HUDEP-2 (cell line): ENCODE measurements at regions not wholly inside any gene's neighbourhood (a gene's known extent, or its start where the extent isn't known, plus 50 kb on each side); places are given as distances from the start of the nearest gene placed in this dataset.

Experiments
- DNase-seq, 76 experiments: peaks; one replicate each; lab custom pipeline; 2025; ENCODE audit not compliant: unreplicated experiment in 76 of 76; lab: John Stamatoyannopoulos, UW

DNA sequence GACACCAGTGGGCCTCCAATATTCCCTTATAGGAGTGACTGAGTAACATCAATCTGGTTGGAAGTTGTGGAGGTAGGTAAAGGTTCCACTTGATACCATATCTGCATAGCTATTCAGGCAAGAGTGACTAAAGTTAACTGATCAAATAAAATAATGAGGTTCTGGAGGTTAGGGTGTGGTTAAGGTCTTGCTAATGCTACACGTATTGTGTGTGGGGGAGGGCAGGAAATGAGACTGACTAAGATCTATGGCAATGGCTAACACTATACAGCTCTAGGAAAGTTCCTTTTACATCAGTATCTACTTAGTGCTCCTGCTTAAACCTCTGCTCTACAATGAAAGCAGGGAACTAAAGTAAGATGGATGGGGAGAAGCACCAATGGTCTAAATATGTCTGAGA is 149.1 kb upstream of the MGAT5 start:
- no peak for DNase-seq

DNA sequence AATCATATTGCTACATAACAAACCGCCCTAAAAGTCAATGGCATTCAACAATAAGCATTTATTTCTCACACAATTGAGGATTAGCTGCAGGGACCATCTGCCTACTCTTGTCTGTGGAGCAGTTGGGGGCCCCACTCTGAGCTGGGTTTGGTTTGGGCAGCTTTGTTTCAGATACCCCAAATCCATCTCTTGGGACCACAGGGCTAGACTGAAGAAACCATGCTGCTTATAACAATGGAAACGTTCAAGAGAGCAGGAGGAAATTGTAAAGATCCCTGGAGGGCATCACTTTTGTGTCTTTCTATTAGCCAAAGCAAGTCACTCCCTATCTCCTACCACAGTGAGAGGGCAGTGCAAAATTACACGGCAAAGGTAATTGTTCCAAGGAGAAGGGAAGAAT is 146.5 kb upstream of the MGAT5 start:
- no peak for DNase-seq

DNA sequence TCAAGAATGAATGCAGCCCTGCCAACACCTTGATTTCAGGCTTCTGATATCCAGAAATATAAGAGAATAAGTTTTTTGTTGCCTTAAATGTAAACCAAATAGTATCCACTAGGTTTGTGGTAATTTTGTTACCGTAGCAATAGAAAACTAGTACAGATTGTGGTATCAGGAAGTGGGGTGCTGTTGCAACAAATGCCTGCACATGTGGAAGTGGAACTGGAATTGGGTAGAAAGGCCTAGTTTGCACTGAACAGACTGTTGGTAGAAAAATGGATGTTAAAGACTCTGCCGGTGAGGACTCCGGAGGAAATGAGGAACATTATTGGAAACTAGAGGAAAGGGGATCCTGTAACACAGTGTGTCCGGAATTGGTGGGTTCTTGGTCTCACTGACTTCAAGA is 145.8 kb upstream of the MGAT5 start:
- no peak for DNase-seq

DNA sequence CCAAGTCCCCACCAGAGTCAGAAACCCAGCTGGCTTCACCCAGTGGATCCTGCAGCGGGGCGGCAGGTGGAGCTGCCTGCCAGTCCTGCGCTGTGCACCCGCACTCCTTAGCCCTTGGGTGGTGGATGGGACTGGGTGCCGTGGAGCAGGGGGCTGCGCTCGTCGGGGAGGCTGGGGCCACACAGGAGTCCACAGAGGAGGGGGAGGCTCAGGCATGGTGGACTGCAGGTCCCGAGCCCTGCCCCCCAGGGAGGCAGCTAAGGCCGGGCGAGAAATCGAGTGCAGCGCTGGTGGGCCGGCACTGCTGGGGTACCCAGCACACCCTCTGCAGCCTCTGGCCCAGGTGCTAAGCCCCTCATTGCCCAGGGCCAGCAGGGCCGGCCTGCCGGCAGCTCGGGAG is 144.6 kb upstream of the MGAT5 start:
- DNase-seq, result no peak

DNA sequence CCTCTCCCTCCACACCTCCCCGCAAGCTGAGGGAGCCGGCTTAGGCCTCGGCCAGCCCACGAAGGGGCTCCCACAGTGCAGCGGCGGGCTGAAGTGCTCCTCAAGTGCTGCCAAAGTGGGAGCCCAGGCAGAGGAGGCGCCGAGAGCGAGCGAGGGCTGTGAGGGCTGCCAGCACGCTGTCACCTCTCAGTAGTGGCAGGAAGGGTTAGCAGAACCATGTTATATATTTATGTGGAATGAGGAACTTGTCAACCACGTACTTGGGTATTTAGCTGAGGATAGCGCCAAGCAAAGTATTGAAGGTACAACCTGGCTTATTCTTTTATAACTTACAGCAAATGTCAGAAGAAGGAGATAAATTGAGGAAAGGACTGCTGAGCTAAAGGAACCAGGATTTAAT is 144.1 kb upstream of the MGAT5 start:
- DNase-seq, result no peak

DNA sequence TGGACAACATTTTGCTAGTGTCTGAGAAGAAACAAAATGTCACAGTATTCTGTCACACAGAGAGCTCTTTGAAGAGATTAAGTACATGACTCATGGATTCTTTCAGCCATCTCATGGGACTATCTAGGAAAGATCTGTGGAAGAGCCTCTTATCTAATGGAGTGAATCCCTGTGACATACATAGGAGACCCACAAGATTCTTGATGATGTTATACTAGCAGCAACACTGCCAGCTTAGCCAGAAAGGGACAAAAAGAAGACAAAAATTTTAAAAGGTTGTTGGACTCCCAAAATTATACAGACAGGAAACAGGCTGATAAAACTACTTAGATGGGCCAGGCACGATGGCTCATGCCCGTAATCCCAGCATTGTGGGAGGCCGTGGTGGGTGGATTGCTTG is 143.3 kb upstream of the MGAT5 start:
- no peak for DNase-seq

DNA sequence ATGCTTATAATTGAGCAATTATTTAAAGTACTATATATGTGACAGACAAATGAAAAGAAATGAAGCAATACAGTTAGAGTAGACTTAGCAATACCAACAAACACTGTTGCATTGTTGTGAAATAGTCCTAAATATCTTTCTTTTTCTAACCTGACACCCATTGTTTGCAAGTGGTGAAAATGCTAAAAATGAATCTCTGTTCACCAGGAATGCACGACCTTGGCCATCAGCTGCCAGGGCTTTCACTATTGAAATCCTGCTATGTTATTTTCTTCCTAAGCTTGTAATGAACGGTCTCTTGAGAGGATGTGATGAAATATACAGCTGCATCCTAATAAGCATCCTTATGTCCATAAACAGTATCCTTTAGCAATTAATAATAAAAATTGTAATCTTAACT is 136.2 kb upstream of the MGAT5 start:
- no peak for DNase-seq

DNA sequence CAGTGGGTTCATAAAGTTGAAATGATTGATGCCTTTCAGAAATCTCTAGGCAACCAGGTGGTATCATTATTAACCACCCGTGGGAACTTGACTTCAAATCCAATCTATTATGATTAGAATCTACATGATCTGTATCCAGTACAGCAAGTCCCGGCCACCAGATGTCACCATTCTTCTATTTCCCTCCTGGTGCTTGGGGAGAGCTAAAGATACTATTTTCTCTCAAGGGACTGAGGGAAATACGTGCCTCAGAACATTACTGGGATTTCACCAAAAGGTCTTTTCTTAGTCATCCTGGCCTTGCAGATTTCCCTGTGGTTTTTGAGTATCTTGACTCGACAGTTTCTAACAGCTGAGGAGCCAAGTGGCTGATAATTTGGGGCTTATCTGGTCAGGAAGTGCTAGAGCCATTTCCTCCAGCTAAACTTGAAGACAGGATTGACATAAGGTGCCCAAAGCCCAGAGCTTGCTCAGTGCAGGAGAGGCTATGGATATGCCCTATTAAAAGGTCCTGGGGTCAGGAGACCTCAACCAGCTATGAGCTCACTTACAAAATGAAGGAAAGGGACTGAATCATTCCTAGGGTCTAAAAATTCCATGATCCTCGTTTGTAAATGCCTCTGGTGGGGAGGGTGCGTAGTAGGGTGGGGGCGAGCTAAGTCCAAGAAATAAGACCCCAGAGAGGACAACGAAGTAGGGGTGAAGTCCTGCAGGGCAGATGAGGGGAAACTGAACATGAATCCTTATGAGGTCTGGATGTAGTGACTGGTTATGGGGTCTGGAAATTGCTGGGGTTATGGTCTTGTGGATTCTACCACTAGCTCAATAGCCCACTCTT is 135.4 kb upstream of the MGAT5 start:
- DNase-seq, result peak in 73 of 76 experiments; percentile 2 to 93 (median 51)

DNA sequence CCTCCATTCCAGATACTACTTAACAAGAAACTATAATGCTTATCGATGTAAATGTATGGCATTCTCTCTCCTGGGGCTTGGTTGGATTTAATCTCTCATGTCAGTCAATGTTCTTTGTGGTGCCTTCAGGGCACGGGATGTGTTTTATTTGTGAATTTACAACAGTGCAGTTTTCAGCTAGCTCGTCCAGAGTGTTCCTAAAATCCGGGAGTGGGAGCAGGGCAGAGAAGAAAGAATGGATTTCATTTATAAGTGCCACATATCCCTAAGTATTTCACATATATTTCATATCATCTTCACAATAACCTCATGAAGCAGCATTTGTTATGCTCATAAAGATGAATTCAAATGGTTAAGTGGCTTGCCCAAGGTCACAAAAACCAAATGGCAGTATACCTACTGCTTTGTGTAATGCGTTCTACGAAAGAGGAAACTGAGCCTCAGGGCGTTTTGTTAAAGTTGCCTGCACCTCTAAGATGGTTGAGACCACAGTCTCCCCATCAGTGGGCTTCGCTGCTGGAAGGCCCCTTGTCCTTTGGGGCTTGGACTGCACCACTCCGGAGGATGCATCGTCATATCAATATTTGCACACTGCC is 134.7 kb upstream of the MGAT5 start:
- peak in 1 of 76 experiments; percentile 37 for DNase-seq

DNA sequence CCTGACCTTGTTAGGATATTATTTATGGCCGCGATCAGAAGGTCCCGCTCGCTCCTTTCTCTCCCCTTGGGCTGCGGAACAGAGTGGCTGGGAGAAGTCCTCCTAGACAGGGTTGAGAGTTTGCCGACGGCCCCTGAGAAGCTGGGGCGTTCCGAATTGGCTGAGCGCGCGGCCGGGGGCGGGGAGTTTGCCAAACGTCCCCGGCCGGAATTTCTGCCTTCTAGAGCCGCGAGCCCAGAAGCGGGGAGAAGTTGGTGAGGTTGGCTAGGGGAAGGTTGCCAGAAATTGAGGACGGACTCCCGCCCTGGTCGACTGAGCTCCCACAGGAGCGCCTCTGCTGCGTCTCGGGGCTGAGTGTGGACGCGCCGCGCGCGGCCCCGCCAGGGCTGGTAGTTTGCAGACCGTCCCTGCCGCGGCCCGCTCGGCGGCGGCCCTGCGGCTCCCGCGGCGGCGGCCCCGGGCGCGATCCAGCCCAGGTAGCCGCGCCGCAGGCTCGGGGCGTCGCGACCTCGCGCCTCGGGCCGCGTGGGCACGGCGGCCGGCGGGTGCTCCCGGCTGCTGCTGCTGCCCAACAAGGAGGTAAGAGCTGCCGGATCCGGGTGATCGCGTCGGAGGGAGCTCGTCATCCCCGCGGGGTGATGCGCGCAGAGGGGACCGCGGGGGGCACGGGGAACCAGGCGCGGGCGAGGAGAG is 134.0 kb upstream of the MGAT5 start:
- DNase-seq, result peak in 75 of 76 experiments; percentile 2 to 86 (median 58)

DNA sequence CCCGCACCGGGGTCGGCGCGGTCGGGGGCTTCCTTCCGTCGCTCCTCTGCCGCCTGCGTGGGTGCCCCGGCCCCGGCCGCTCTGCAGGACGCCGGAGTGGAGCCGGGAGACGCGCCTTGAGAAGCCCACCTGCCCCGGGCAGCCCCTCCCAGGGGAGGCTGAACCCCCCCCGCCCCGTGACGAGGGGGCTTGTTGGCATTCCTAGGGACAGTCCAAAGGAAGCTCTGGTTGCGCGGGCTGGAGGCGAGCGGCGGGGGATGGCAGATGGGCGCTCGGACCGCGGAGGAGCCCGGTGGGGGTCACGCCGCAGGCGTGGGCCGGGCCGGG is 133.5 kb upstream of the MGAT5 start:
- no peak for DNase-seq

DNA sequence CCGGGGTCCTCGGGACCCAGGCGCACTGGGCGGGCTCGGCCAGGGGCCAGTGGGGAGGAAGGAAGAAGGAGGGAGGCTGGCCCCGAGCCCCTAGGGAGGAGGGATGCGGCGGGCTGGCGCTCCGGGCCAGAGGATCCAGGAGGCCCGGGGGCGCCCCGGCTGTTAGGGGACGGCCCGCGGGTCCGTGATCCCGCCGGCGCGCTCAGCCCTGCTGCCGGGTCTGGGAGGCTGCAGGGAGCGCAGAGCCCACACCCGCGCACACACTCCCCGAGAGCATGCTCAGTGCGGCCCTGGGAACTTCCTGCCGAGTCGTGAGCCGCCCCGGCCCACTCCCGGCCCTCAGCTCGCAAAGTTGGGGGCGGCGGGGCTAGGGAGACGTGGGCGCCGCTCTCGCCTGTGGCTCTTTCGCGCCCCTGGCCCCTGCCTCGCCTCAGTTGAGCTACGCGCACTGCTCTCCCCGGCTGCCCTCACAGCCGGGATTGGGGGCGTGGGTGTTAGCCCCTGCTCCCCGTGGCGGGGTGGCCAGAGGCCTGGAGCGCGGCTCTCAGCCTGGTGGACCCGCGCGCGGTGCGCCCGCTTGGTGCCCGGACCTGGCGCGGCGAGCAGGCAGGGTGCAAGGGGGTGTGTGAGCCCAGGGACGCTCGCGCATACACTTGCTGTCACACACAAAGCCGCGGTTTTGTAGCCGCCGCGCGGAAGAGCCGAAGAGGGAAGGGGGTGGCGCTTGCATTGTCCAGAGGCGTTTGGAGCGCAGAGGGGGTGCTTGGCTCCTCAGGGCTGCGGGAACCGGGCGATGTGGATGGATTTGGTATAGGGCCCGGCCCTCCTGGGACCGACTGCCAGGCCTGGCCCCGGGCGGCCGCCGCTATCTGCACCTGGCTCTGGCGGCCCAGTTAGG is 132.9 kb upstream of the MGAT5 start:
- peak in 14 of 76 experiments; percentile 2 to 16 (median 7) for DNase-seq

DNA sequence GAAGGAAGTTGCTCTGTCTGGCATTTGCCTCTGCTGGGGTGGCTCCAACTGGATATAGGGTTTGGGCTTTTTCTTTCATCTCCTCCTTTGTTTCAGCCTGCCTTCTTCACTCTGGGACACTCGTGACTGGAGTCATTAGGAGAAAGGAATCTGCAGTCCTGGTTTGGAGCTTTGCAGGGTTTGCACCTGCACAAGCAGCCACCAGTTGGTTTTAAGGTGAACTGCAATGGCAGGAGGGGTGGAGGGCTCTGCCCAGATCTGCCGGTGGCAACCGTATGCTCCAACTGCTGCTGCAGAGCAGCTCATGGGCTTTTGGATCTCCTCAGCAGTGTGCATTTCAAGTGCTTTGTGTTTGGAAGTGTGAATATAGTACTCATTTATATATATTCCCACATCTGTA is 131.3 kb upstream of the MGAT5 start:
- DNase-seq, result no peak

DNA sequence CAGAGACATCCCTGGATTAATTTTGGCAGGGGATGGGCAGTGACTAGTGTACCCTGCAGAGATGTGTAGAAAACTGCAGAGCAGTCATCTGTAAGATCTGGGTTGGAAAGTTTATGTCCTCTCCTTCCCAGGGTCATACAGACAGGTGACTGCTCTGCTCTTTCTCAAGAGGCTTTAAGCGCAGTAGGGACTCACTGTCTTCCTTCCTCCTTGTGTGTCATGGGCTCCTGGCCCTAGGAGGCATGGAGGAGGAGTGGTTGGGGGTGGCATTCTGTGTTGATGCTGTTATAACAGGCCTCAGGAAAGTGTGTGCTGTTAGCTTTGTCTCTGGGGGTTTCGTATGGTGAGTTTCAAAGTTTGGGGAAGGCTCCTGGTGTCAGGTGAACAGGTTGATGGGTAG is 130.5 kb upstream of the MGAT5 start:
- no peak for DNase-seq

DNA sequence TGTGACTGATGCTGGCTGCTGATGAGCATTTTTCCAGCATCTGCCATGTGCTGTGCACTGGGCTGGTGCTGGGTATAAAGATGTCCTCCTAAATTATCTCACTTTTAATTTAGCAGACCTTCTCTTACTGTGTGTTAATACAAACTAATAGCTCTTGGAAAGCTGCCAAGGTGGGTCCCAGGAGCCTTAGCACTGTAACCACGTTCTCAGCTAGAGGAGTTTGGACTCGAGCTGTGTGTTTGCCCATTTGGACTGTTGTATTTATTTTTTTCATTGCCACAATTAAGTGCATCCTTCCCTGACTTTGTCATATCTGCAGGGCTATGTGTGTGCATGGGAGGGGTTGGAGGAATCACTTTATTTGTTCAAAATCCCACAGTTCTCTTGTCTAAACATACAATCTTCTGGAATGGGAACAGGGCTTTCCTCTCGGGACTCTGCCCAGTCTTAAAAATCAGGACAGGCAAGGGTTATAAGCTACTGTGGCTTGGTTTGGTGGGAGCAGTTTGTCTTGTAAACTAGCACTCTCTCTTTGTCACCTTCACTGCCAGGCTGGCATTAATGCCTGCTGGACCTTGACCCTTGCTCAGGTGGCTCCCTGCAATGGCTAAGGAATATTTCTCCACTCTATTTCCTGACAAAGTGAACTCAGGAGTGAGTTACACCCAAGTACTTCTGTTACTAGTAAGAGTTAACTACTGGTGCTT is 129.7 kb upstream of the MGAT5 start:
- DNase-seq, result no peak

DNA sequence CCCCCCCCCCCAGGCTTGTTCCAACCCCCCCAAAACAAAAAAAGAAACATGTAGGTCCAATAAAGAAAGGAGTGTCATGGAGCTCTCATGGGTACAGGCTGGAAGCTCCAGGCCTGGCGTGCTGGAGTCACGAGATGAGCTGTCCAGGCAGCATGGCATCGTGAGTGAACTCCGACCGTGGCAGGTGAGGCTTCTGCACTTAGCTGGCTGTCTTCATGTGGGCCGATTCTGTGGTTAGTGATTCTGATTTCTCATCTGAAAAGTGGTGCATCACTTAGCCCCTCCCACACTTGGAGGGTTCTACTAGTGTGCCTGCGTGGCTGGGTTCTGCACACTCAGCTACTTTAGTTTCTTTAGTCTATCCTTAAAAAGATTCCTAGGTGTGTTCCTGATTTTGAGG is 126.4 kb upstream of the MGAT5 start:
- DNase-seq, result no peak

DNA sequence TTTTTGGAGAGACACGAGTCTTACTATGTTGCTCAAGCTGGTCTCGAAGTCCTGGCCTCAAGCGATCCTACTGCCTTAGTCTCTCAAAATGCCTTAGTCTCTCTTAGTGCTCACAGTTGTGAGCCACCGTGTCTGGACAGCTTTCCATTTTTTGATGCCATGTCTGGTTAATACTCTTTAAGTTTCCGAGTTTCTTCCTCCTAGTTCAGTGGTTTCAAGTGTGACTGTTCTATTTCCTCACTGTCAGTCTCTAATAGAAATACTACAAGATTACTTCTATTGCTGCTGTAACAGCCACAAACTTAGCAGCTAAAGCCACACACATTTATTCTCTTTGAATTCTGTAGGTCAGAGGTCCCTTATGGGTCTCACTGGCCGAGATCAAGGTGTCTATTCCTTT is 125.1 kb upstream of the MGAT5 start:
- DNase-seq, result no peak

DNA sequence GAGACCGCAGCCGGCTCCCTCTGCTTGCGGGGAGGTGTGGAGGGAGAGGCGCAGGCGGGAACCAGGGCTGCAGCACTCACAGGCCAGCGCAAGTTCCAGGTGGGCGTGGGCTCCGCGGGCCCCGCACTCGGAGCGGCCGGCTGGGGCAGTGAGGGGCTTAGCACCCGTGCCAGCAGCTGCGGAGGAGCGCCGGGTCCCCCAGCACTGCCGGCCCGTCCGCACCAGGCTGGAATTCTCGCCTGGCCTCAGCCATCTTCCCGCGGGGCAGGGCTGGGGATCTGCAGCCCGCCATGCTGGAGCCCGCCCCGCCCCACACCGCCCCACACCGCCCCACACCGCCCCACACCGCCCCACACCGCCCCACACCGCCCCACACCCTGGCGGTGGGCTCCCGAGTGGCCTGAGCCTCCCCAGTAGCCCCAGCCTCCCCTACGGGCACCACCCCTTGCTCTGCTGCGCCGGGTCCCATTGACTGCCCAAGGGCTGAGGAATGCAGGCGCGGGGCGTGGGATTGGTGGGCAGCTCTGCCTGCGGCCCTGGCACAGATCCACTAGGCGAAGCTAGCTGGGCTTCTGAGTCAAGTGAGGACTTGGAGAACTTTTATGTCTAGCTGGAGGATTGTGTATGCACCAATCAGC is 123.9 kb upstream of the MGAT5 start:
- no peak for DNase-seq

DNA sequence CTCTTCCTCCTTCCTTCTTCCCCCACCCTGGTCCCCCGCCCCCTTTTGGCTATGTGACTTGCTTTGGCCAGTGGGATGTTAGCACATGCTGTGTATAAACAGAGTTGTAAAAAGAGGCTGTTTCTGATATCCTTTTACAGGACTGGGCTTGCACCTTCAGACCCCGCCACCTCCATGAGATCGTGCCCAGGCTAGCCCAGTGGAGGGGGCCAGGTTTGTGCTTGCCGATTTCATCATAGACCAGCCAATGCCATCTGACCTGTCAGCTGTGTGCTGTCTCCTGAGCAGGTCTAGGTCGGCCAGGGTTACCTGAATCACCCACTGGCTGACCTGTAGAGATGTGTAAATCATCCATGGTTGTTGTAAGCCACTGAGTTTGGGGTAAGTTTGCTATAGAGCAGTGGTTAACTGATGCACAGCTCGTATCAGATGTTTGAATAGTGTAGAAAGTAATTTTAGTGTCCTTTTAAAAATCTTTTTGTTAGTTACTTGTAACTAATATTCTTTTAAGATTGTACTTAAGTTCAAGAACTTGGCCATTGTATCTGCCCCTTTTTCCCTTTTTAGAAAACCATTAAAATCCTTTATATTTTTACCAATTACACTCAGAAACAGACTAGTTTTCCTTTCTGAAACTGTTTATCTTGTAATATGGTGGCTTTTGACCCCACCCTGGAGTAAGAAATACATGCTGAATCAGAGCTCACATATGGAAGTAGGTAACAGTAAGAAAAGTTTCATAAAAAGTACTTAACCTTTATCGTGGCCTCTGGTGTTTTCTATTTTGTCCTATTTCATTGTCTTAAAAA is 122.0 kb upstream of the MGAT5 start:
- no peak for DNase-seq
